Vagina (tissue), 2 donors: ENCODE measurements at regions not wholly inside any gene's neighbourhood (a gene's known extent, or its start where the extent isn't known, plus 50 kb on each side); places are given as distances from the start of the nearest gene placed in this dataset.

Experiments
- CTCF ChIP-seq, 3 experiments: fragments of 450-650 bp in 2 of 3; fragments of 200-600 bp in 1 of 3; sonication (generic) in 1 of 3; IDR thresholded peaks; one replicate each; pipeline ENCODE4 v1.5.1; 2017 to 2019; ENCODE audit warnings: antibody characterized with exemption in 3 of 3, mild to moderate bottlenecking in 2 of 3, moderate library complexity in 2 of 3
- POLR2AphosphoS5 ChIP-seq, 2 donors: sonication (generic); formaldehyde crosslinking; IDR thresholded peaks; one replicate each; pipeline ENCODE4 v1.9.0; 2017; ENCODE audit warnings: antibody characterized with exemption in 2 of 2, mild to moderate bottlenecking in 2 of 2, low read depth in 1 of 2; ENCODE audit not compliant: insufficient read depth in 1 of 2

GRCh38 chr5:158143081-158143480 lies 284.1 kb upstream of the CLINT1 start:
- no peak for TF ChIP-seq CTCF (IDR thresholded peaks at IDR 0.05)
- TF ChIP-seq POLR2AphosphoS5 (IDR thresholded peaks at IDR 0.05; ENCODE audit: insufficient read depth in 1 of 2, low read depth in 1 of 2), result no peak
